ENCODE measurements at regions not wholly inside any gene's neighbourhood (a gene's known extent, or its start where the extent isn't known, plus 50 kb on each side); places are given as distances from the start of the nearest gene placed in this dataset.

DNA sequence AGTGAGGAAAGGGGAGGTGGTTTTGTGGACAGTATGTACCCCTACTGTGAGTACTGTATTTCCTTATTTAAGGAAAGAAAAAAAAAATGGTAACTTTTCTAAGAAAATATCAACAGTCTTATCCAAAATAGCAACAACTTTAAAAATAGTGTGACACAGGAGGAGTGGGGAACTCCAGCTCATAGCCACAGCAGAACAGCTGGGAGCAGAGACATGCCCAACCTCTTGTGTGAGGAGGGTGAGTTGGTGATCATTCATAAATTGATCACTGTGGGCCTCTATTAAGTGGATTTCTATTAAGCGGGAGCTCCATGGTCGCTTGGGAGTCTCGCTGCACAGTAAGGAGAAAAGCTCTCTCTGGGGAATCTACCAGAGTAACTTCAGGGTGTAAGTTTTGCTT is 158.8 kb upstream of the DUSP10 start:
- Histone ChIP-seq H4K20me1 (replicated peaks in 1 of 2; ENCODE audit: control insufficient read depth in 1 of 2, insufficient read depth in 2 of 2, low read length in 2 of 2) (no peaks in the 10 kb centered on the region), H4K8ac (ENCODE audit: extremely low read depth, insufficient read depth, low read length) (no peak overlapping the region), H4K91ac (replicated peaks; ENCODE audit: insufficient read length, low read length) (no peak overlapping the region), H3K79me1 (ENCODE audit: low read depth, low read length) (no peaks in the 10 kb centered on the region), H3K9me3 (ENCODE audit: insufficient read depth in 2 of 2, low read depth in 1 of 2, low read length in 1 of 2) (no peaks in the 10 kb centered on the region), H3K4me3 (ENCODE audit: extremely low read depth in 1 of 4, insufficient read depth in 2 of 4, low read depth in 3 of 4, low read length in 4 of 4) (no peak overlapping the region), H4K5ac (ENCODE audit: insufficient read length, low read depth, low read length) (no peak overlapping the region), H3K36me3 (ENCODE audit: control insufficient read depth in 2 of 4, insufficient read depth in 4 of 4, low read length in 3 of 4) (no peaks in the 10 kb centered on the region), H3K23ac (ENCODE audit: insufficient read length) (no peak overlapping the region), H2BK5ac (ENCODE audit: low read depth, low read length) (no peak overlapping the region), H3K14ac (ENCODE audit: insufficient read length) (no peak overlapping the region), H3K4ac (replicated peaks; ENCODE audit: insufficient read length, low read depth, low read length) (no peak overlapping the region), H2BK120ac (replicated peaks; ENCODE audit: low read depth, low read length) (no peak overlapping the region), H2BK15ac (ENCODE audit: low read length) (no peak overlapping the region), H3K4me1 (replicated peaks in 1 of 4; ENCODE audit: control insufficient read depth in 3 of 4, insufficient read depth in 4 of 4, low read length in 3 of 4) (no peaks in the 10 kb centered on the region), H2BK20ac (ENCODE audit: low read length) (no peak overlapping the region), H3K9ac (replicated peaks in 1 of 4; ENCODE audit: extremely low read depth in 1 of 4, low read depth in 3 of 4, low read length in 3 of 4) (no peak overlapping the region), H2BK12ac (ENCODE audit: low read depth, low read length) (no peak overlapping the region), H2AK5ac (ENCODE audit: low read depth, low read length) (no peak overlapping the region), H3K4me2 (ENCODE audit: insufficient read depth in 1 of 2, low read depth in 2 of 2, low read length in 2 of 2) (no peak overlapping the region), H3K56ac (replicated peaks; ENCODE audit: insufficient read length, low read depth, low read length) (no peak overlapping the region), H3K27me3 (replicated peaks in 1 of 4; ENCODE audit: control insufficient read depth in 3 of 4, extremely low read depth in 1 of 4, insufficient read depth in 3 of 4, low read length in 3 of 4) (no peaks in the 10 kb centered on the region), H3K18ac (ENCODE audit: extremely low read depth, low read length) (no peak overlapping the region), H2AFZ (ENCODE audit: low read length) (no peak overlapping the region), H3K79me2 (ENCODE audit: control insufficient read depth in 1 of 2, insufficient read depth in 2 of 2, low read length in 2 of 2) (no peaks in the 10 kb centered on the region), H3K23me2 (ENCODE audit: low read depth, low read length) (no peaks in the 10 kb centered on the region), H3K27ac (ENCODE audit: low read depth, low read length) (no peak overlapping the region)
- FAIRE-seq (no peak), DNase-seq (ENCODE audit: low read depth in 1 of 2, low spot score in 2 of 2) (no peak)
- ChIA-PET CTCF (ENCODE audit: partially characterized antibody) (interaction anchor here (1.0 kb wide), 1 partner anchor 195 kb away, joined by 3 read pairs; no protein-coding TSS in a partner anchor), POLR2A (ENCODE audit: partially characterized antibody) (no interaction called here)
- 91% methylated on average over 3 of the region's 3 CpGs; no CpG with 5 or more reads in 1 of the 2 experiments for WGBS, 2 experiments (ENCODE audit: extremely low coverage in 1 of 2, insufficient coverage in 1 of 2, insufficient read length in 1 of 2, insufficient replicate concordance in 2 of 2, low coverage in 1 of 2, low lambda C conversion rate in 2 of 2, missing lambda C conversion rate in 1 of 2)
- no peak for TF ChIP-seq YY1 (IDR thresholded peaks at IDR 0.05; ENCODE audit: low read depth, low read length)
- no peak for TF ChIP-seq RFX5 (IDR thresholded peaks at IDR 0.05; ENCODE audit: borderline replicate concordance, low read depth, low read length)
- no peak for TF ChIP-seq SRF (IDR thresholded peaks at IDR 0.05; ENCODE audit: low read depth, low read length)
- no peak for TF ChIP-seq CBX5 (IDR thresholded peaks at IDR 0.05; ENCODE audit: low read depth, low read length)
- TF ChIP-seq KDM4A (IDR thresholded peaks at IDR 0.05; ENCODE audit: low read depth, low read length, severe bottlenecking), result no peak
- TF ChIP-seq RAD21 (IDR thresholded peaks at IDR 0.05 in 1 of 2, conservative IDR thresholded peaks at IDR 0.05 in 1 of 2; ENCODE audit: low read depth in 2 of 2, low read length in 2 of 2), result no peak
- TF ChIP-seq, protein P1, sequence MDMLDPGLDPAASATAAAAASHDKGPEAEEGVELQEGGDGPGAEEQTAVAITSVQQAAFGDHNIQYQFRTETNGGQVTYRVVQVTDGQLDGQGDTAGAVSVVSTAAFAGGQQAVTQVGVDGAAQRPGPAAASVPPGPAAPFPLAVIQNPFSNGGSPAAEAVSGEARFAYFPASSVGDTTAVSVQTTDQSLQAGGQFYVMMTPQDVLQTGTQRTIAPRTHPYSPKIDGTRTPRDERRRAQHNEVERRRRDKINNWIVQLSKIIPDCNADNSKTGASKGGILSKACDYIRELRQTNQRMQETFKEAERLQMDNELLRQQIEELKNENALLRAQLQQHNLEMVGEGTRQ (IDR thresholded peaks at IDR 0.05; ENCODE audit: low read length), result no peak
- TF ChIP-seq TCF12 (IDR thresholded peaks at IDR 0.05; ENCODE audit: low read depth, low read length), result no peak
- TF ChIP-seq FOSL1 (IDR thresholded peaks at IDR 0.05; ENCODE audit: insufficient read depth, low read depth, low read length), result no peak
- no peak for TF ChIP-seq KDM1A (IDR thresholded peaks at IDR 0.05; ENCODE audit: borderline replicate concordance, low read length)
- TF ChIP-seq NANOG (IDR thresholded peaks at IDR 0.05; ENCODE audit: insufficient read depth, low read depth, low read length, poor library complexity, severe bottlenecking), result no peak
- TF ChIP-seq, protein P2, sequence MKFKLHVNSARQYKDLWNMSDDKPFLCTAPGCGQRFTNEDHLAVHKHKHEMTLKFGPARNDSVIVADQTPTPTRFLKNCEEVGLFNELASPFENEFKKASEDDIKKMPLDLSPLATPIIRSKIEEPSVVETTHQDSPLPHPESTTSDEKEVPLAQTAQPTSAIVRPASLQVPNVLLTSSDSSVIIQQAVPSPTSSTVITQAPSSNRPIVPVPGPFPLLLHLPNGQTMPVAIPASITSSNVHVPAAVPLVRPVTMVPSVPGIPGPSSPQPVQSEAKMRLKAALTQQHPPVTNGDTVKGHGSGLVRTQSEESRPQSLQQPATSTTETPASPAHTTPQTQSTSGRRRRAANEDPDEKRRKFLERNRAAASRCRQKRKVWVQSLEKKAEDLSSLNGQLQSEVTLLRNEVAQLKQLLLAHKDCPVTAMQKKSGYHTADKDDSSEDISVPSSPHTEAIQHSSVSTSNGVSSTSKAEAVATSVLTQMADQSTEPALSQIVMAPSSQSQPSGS (IDR thresholded peaks at IDR 0.05; ENCODE audit: low read length), result no peak

Data from H1 (cell line).